Keratinocyte (primary cell): ENCODE measurements at regions not wholly inside any gene's neighbourhood (a gene's known extent, or its start where the extent isn't known, plus 50 kb on each side); places are given as distances from the start of the nearest gene placed in this dataset.

ENCODE experiments used
- DNase-seq: peaks from one replicate; pipeline ENCODE4 v3.0.0-alpha.2; 2011; ENCODE audit warnings: low read depth, missing footprints, low spot score
- FAIRE-seq: peaks from 2 replicates; lab custom pipeline; 2011; peaks lifted over from hg19 to GRCh38; lab: Jason Lieb, UNC
- H2AFZ ChIP-seq: 2 replicates; pipeline ENCODE4 v1.6.0; 2012; ENCODE audit warnings: low read length, control low read depth, inconsistent platforms; ENCODE audit not compliant: control insufficient read depth
- H3K27ac ChIP-seq: 2 replicates; pipeline ENCODE4 v1.5.1; 2011; ENCODE audit warnings: low read length; ENCODE audit not compliant: control insufficient read depth, insufficient read depth
- H3K27me3 ChIP-seq: 3 replicates; pipeline ENCODE4 v1.6.0; 2011; ENCODE audit warnings: low read length; ENCODE audit not compliant: control insufficient read depth, insufficient read depth; ENCODE audit errors: extremely low read depth
- H3K36me3 ChIP-seq, 2 experiments: 2 replicates in 1 of 2; 3 replicates in 1 of 2; pipeline ENCODE4 v1.5.1; 2011; ENCODE audit warnings: low read length in 2 of 2, mild to moderate bottlenecking in 1 of 2; ENCODE audit not compliant: control insufficient read depth in 2 of 2, insufficient read depth in 2 of 2; ENCODE audit errors: extremely low read depth in 1 of 2
- H3K4me1 ChIP-seq: 3 replicates; pipeline ENCODE4 v1.5.1; 2011; ENCODE audit warnings: low read length; ENCODE audit not compliant: control insufficient read depth, insufficient read depth; ENCODE audit errors: extremely low read depth
- H3K4me2 ChIP-seq: 3 replicates; pipeline ENCODE4 v1.6.0; 2011; ENCODE audit warnings: low read depth, low read length; ENCODE audit not compliant: control insufficient read depth, insufficient read depth; ENCODE audit errors: extremely low read depth
- H3K4me3 ChIP-seq, 3 experiments: fragments of 200-600 bp in 1 of 3; sonication (generic) in 1 of 3; 2 replicates in 2 of 3; 3 replicates in 1 of 3; pipeline ENCODE4 v1.5.1; 2011 to 2016; ENCODE audit warnings: low read length in 3 of 3, mild to moderate bottlenecking in 3 of 3, control low read depth in 2 of 3, inconsistent platforms in 1 of 3, low read depth in 1 of 3, mixed read lengths in 1 of 3, mixed run types in 1 of 3, moderate library complexity in 1 of 3; ENCODE audit not compliant: control insufficient read depth in 2 of 3, insufficient read depth in 2 of 3; ENCODE audit errors: extremely low read depth in 1 of 3
- H3K79me2 ChIP-seq: 2 replicates; pipeline ENCODE4 v1.6.0; 2012; ENCODE audit warnings: low read length; ENCODE audit not compliant: control insufficient read depth, insufficient read depth
- H3K9ac ChIP-seq: 3 replicates; pipeline ENCODE4 v1.6.0; 2011; ENCODE audit warnings: low read length; ENCODE audit not compliant: control insufficient read depth, insufficient read depth; ENCODE audit errors: extremely low read depth
- H3K9me1 ChIP-seq: 3 replicates; pipeline ENCODE4 v1.6.0; 2011; ENCODE audit warnings: low read length; ENCODE audit not compliant: control insufficient read depth, insufficient read depth; ENCODE audit errors: extremely low read depth
- H3K9me3 ChIP-seq: 2 replicates; pipeline ENCODE4 v1.5.1; 2012; ENCODE audit warnings: low read depth, low read length; ENCODE audit not compliant: control insufficient read depth
- H4K20me1 ChIP-seq: 3 replicates; pipeline ENCODE4 v1.6.0; 2011; ENCODE audit warnings: low read length; ENCODE audit not compliant: control insufficient read depth, insufficient read depth; ENCODE audit errors: extremely low read depth
- EZH2 ChIP-seq: IDR thresholded peaks from one replicate; pipeline ENCODE4 v1.6.1; 2012; ENCODE audit warnings: inconsistent platforms, mild to moderate bottlenecking, low read length, moderate library complexity
- dilution Hi-C: fragments of 300-500 bp; cut with MboI; formaldehyde crosslinking; loops from one replicate; pipeline ENCODE4 v1.7.0; 2020; ENCODE audit warnings: low sequenced_read_pairs; ENCODE audit not compliant: extremely low pct_ligation_motif_present
- TF ChIP-seq, protein P1 (sequence below), 3 experiments: IDR thresholded peaks in 1 of 3; conservative IDR thresholded peaks in 1 of 3; optimal IDR thresholded peaks in 1 of 3; 2 replicates in 2 of 3; 3 replicates in 1 of 3; pipeline versions ENCODE3 to v1.5.1; 2011; ENCODE audit warnings: low read length in 3 of 3, mild to moderate bottlenecking in 3 of 3, moderate library complexity in 2 of 3, control low read depth in 1 of 3, inconsistent platforms in 1 of 3; ENCODE audit not compliant: insufficient read depth in 2 of 3; ENCODE audit errors: extremely low read depth in 1 of 3

DNA sequence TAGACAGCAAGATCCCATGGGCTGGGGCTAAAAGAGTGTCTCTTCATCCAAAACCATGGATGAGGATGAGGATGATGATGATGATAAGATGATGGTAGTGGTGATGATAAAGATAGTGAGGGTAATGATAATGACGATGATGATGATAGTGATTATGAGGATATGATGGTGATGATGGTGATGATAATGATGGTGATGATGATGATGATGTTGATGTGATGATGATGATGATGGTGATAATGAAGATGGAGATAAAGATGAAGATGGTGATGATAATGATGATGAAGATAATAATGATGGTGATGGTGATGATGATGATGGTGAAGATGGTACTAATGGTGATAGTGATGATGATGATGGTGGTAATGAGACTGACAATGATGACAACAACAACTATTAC is 299.5 kb downstream of the NPIPA8 start:
- Histone ChIP-seq H3K36me3 (no peaks in the 10 kb centered on the region), H3K9ac (no peak overlapping the region), H2AFZ (no peak overlapping the region), H3K4me1 (no peaks in the 10 kb centered on the region), H3K4me2 (no peak overlapping the region), H3K9me1 (no peaks in the 10 kb centered on the region), H3K4me3 (no peak overlapping the region), H3K79me2 (no peaks in the 10 kb centered on the region), H3K9me3 (no peaks in the 10 kb centered on the region), H4K20me1 (no peaks in the 10 kb centered on the region), H3K27ac (no peak overlapping the region), H3K27me3 (no peaks in the 10 kb centered on the region)
- FAIRE-seq (no peak), DNase-seq (no peak)
- no peak for TF ChIP-seq EZH2
- TF ChIP-seq, protein P1, sequence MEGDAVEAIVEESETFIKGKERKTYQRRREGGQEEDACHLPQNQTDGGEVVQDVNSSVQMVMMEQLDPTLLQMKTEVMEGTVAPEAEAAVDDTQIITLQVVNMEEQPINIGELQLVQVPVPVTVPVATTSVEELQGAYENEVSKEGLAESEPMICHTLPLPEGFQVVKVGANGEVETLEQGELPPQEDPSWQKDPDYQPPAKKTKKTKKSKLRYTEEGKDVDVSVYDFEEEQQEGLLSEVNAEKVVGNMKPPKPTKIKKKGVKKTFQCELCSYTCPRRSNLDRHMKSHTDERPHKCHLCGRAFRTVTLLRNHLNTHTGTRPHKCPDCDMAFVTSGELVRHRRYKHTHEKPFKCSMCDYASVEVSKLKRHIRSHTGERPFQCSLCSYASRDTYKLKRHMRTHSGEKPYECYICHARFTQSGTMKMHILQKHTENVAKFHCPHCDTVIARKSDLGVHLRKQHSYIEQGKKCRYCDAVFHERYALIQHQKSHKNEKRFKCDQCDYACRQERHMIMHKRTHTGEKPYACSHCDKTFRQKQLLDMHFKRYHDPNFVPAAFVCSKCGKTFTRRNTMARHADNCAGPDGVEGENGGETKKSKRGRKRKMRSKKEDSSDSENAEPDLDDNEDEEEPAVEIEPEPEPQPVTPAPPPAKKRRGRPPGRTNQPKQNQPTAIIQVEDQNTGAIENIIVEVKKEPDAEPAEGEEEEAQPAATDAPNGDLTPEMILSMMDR (optimal IDR thresholded peaks at IDR 0.05 in 1 of 3, IDR thresholded peaks at IDR 0.05 in 1 of 3, conservative IDR thresholded peaks at IDR 0.05 in 1 of 3; ENCODE audit: extremely low read depth in 1 of 3, insufficient read depth in 2 of 3, low read length in 3 of 3) = no peak
- dilution Hi-C loops = no loop called here

- Histone ChIP-seq H3K4me2 (no peak overlapping the region), H3K79me2 (no peaks in the 10 kb centered on the region), H3K27ac (no peak overlapping the region), H3K36me3 (no peaks in the 10 kb centered on the region), H4K20me1 (no peaks in the 10 kb centered on the region), H3K4me3 (no peak overlapping the region), H3K9me1 (no peaks in the 10 kb centered on the region), H2AFZ (no peak overlapping the region), H3K9ac (no peak overlapping the region), H3K9me3 (no peaks in the 10 kb centered on the region), H3K4me1 (no peaks in the 10 kb centered on the region), H3K27me3 (no peaks in the 10 kb centered on the region)
- dilution Hi-C loops = no loop called here
- DNase-seq (no peak), FAIRE-seq (no peak)
- TF ChIP-seq, protein P1 (optimal IDR thresholded peaks at IDR 0.05 in 1 of 3, IDR thresholded peaks at IDR 0.05 in 1 of 3, conservative IDR thresholded peaks at IDR 0.05 in 1 of 3; ENCODE audit: extremely low read depth in 1 of 3, insufficient read depth in 2 of 3, low read length in 3 of 3) = no peak
- no peak for TF ChIP-seq EZH2
Observed at GRCh38 chr16:18024611-18025010, 311.9 kb downstream of the NPIPA8 start.
